Keratinocyte (primary cell): ENCODE measurements at regions not wholly inside any gene's neighbourhood (a gene's known extent, or its start where the extent isn't known, plus 50 kb on each side); places are given as distances from the start of the nearest gene placed in this dataset.

ENCODE experiments used
- CTCF ChIP-seq, 3 experiments: IDR thresholded peaks in 1 of 3; conservative IDR thresholded peaks in 1 of 3; optimal IDR thresholded peaks in 1 of 3; 2 replicates in 2 of 3; 3 replicates in 1 of 3; pipeline versions ENCODE3 to v1.5.1; 2011; ENCODE audit warnings: low read length in 3 of 3, mild to moderate bottlenecking in 3 of 3, moderate library complexity in 2 of 3, control low read depth in 1 of 3, inconsistent platforms in 1 of 3; ENCODE audit not compliant: insufficient read depth in 2 of 3; ENCODE audit errors: extremely low read depth in 1 of 3
- EZH2 ChIP-seq: IDR thresholded peaks from one replicate; pipeline ENCODE4 v1.6.1; 2012; ENCODE audit warnings: inconsistent platforms, mild to moderate bottlenecking, low read length, moderate library complexity

- TF ChIP-seq CTCF (optimal IDR thresholded peaks at IDR 0.05 in 1 of 3, IDR thresholded peaks at IDR 0.05 in 1 of 3, conservative IDR thresholded peaks at IDR 0.05 in 1 of 3; ENCODE audit: extremely low read depth in 1 of 3, insufficient read depth in 2 of 3, low read length in 3 of 3) (no peak), EZH2 (no peak)
Measured at GRCh38 chr3:5796541-5796940, 609.0 kb downstream of the EDEM1 start.
